ENCODE measurements at regions not wholly inside any gene's neighbourhood (a gene's known extent, or its start where the extent isn't known, plus 50 kb on each side); places are given as distances from the start of the nearest gene placed in this dataset.

DNA sequence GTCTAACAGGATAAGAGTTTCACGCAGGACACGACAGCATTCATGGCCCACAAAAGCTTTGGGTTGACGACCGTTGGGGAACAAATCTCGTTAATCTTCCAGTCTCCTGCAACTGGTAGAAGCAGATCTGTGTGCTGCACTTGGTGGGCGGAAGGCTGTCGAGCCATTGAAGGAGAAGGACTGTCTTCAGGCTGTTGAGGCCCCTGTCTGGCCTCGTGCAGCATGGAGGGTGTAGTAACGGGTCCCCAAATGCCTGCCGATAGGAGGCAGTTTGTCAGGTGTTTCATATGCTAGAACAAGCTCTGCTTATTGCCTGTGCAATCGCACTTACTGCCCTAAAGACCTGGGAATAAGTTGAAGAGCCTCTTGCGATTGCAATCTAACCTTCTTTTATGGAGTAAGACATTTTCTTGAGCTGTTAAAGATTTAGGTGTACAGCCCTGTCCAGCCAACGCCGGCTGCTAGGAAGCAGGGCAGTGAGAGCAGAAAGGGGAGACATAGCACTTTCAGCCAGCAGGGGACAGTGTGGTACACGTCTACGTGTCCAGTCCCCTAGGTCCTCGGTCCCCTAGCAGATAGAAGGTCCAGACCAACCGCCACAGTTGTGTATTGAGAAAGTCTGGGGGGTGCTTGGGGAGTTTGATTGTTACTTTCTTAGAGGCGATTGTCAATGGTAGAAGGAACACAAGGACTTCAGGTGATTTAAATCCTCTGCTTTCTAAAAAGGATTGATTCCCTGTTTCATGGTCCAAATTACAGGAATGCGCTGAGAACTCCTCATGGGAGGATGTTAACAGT, 102.3 kb upstream of the TMPRSS2 start:
- Histone ChIP-seq H3K36me3 (no peaks in the 10 kb centered on the region), H3K27me3 (ENCODE audit: insufficient read depth, low read depth, severe bottlenecking) (no peaks in the 10 kb centered on the region), H3K4me3 (ENCODE audit: low read depth, low read length) (no peak overlapping the region), H3K27ac (no peak overlapping the region), H3K9me3 (ENCODE audit: severe bottlenecking) (peaks cover 2% of the 10 kb centered on the region)
- peak; percentile 74 for DNase-seq
- TF ChIP-seq, protein P1, sequence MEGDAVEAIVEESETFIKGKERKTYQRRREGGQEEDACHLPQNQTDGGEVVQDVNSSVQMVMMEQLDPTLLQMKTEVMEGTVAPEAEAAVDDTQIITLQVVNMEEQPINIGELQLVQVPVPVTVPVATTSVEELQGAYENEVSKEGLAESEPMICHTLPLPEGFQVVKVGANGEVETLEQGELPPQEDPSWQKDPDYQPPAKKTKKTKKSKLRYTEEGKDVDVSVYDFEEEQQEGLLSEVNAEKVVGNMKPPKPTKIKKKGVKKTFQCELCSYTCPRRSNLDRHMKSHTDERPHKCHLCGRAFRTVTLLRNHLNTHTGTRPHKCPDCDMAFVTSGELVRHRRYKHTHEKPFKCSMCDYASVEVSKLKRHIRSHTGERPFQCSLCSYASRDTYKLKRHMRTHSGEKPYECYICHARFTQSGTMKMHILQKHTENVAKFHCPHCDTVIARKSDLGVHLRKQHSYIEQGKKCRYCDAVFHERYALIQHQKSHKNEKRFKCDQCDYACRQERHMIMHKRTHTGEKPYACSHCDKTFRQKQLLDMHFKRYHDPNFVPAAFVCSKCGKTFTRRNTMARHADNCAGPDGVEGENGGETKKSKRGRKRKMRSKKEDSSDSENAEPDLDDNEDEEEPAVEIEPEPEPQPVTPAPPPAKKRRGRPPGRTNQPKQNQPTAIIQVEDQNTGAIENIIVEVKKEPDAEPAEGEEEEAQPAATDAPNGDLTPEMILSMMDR (IDR thresholded peaks at IDR 0.05; ENCODE audit: low read depth, low read length): peak; percentile 97

- Histone ChIP-seq H3K27me3 (ENCODE audit: insufficient read depth, low read depth, severe bottlenecking) (no peaks in the 10 kb centered on the region), H3K4me3 (ENCODE audit: low read depth, low read length) (no peak overlapping the region), H3K27ac (no peak overlapping the region), H3K9me3 (ENCODE audit: severe bottlenecking) (peaks cover 2% of the 10 kb centered on the region), H3K36me3 (no peaks in the 10 kb centered on the region; the same call in 1 of the 2 replicates)
- DNase-seq: no peak
- TF ChIP-seq, protein P1 (IDR thresholded peaks at IDR 0.05; ENCODE audit: low read depth, low read length): no peak
Observed at GRCh38 chr21:41606706-41607105, 98.7 kb upstream of the TMPRSS2 start.

GRCh38 chr21:41605934-41606285, 98.0 kb upstream of the TMPRSS2 start:
- Histone ChIP-seq H3K4me3 (ENCODE audit: low read depth, low read length) (no peak overlapping the region), H3K36me3 (no peaks in the 10 kb centered on the region; the same call in 1 of the 2 replicates), H3K27ac (no peak overlapping the region; the same call in 1 of the 2 replicates), H3K9me3 (ENCODE audit: severe bottlenecking) (peaks cover 2% of the 10 kb centered on the region), H3K27me3 (ENCODE audit: insufficient read depth, low read depth, severe bottlenecking) (no peaks in the 10 kb centered on the region)
- TF ChIP-seq, protein P1 (IDR thresholded peaks at IDR 0.05; ENCODE audit: low read depth, low read length): no peak
- no peak for DNase-seq

GRCh38 chr21:41605178-41605933, 97.4 kb upstream of the TMPRSS2 start:
- H3K36me3 ChIP-seq: no peaks in the 10 kb centered on the region; the same call in 1 of the 2 replicates
- TF ChIP-seq, protein P1 (IDR thresholded peaks at IDR 0.05; ENCODE audit: low read depth, low read length): no peak
- no peak overlapping the region; the same call in 1 of the 2 replicates for H3K27ac ChIP-seq
- no peaks in the 10 kb centered on the region for H3K27me3 ChIP-seq (ENCODE audit: insufficient read depth, low read depth, severe bottlenecking)
- peaks cover 2% of the 10 kb centered on the region for H3K9me3 ChIP-seq (ENCODE audit: severe bottlenecking)
- H3K4me3 ChIP-seq (ENCODE audit: low read depth, low read length): no peak overlapping the region
- no peak for DNase-seq

DNA sequence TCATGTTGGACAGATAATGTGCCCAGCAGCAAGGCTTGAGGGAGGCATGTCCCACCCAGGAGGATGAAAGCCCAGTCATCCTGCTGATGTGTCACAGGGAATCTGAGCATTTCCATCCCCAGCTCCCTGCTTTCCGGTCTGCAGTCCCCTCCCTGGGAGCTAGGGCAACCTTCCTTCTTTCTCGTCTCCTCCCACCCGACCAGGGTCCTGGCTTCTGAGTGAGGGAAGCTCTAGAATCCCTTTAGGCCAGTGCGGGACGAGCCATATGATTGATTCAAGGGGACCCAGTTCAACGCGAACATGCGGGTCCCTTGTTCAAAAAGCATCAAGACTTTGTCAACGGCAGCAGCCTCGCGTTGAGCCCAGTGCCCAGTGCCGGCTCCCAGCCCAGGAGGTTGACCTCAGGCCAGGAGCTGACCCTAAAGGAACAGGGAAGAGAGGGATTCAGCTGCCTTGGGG, 96.7 kb upstream of the TMPRSS2 start:
- no peaks in the 10 kb centered on the region; the same call in 1 of the 2 replicates for H3K36me3 ChIP-seq
- DNase-seq: no peak
- peaks cover 2% of the 10 kb centered on the region for H3K9me3 ChIP-seq (ENCODE audit: severe bottlenecking)
- H3K27me3 ChIP-seq (ENCODE audit: insufficient read depth, low read depth, severe bottlenecking): no peaks in the 10 kb centered on the region
- H3K27ac ChIP-seq: no peak overlapping the region
- TF ChIP-seq, protein P1 (IDR thresholded peaks at IDR 0.05; ENCODE audit: low read depth, low read length): no peak
- H3K4me3 ChIP-seq (ENCODE audit: low read depth, low read length): no peak overlapping the region
